UCSD-AML1 (cell line): ENCODE measurements at regions not wholly inside any gene's neighbourhood (a gene's known extent, or its start where the extent isn't known, plus 50 kb on each side); places are given as distances from the start of the nearest gene placed in this dataset.

ENCODE experiments used
- DNase-seq: peaks from one replicate; lab custom pipeline; 2025; ENCODE audit not compliant: unreplicated experiment; lab: John Stamatoyannopoulos, UW

DNA sequence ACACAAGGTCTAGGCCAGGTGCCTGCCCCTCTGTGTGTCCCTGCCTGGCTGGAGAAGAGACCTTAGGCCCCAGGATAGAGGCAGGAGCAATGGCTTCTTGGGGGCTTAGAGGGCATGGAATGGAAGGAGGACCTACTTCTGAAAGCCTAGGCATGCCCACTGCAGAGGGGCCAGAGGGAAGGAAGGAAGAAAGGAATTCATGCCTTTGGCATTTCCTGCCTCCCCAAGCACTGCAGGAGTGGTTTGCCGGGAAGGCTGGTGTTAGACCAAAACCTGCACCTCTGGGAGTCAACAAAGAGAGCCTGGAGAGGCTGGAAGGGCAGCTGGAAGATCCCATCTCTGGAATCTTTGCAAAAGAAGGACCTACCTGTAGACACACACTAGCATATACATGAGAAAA lies 50.7 kb upstream of the KCNE2 start:
- no peak for DNase-seq
